ENCODE measurements at regions not wholly inside any gene's neighbourhood (a gene's known extent, or its start where the extent isn't known, plus 50 kb on each side); places are given as distances from the start of the nearest gene placed in this dataset.

- no peaks in the 10 kb centered on the region for H3K36me3 ChIP-seq
- DNase-seq (ENCODE audit: low spot score) (no peak), ATAC-seq (ENCODE audit: insufficient number of reproducible peaks, low FRiP score, low read depth) (no peak)
- no peak overlapping the region for H3K27ac ChIP-seq
- H3K27me3 ChIP-seq (replicated peaks; ENCODE audit: insufficient read depth) = no peaks in the 10 kb centered on the region
- H3K9me3 ChIP-seq = no peaks in the 10 kb centered on the region
- TF ChIP-seq CTCF (IDR thresholded peaks at IDR 0.05) = no peak
- H3K4me3 ChIP-seq = no peak overlapping the region
- H3K4me1 ChIP-seq (ENCODE audit: control insufficient read depth in 1 of 2, low read depth in 2 of 2) = no peaks in the 10 kb centered on the region
Observed at GRCh38 chr3:120524171-120524923, 71.8 kb upstream of the NDUFB4 start.

GRCh38 chr3:120516136-120516535, 65.3 kb upstream of the FSTL1 start:
- DNase-seq (ENCODE audit: low spot score) (no peak), ATAC-seq (ENCODE audit: insufficient number of reproducible peaks, low FRiP score, low read depth) (no peak)
- no peaks in the 10 kb centered on the region for H3K4me1 ChIP-seq (ENCODE audit: control insufficient read depth in 1 of 2, low read depth in 2 of 2)
- no peaks in the 10 kb centered on the region for H3K9me3 ChIP-seq
- H3K4me3 ChIP-seq = no peak overlapping the region
- H3K27ac ChIP-seq = no peak overlapping the region
- TF ChIP-seq CTCF (IDR thresholded peaks at IDR 0.05) = no peak
- H3K36me3 ChIP-seq = no peaks in the 10 kb centered on the region
- H3K27me3 ChIP-seq (replicated peaks; ENCODE audit: insufficient read depth) = no peaks in the 10 kb centered on the region

GRCh38 chr3:120512655-120513054, 61.9 kb upstream of the FSTL1 start:
- DNase-seq (ENCODE audit: low spot score) = no peak
- Histone ChIP-seq H3K4me3 (no peak overlapping the region), H3K36me3 (no peaks in the 10 kb centered on the region), H3K4me1 (ENCODE audit: control insufficient read depth in 1 of 2, low read depth in 2 of 2) (no peaks in the 10 kb centered on the region), H3K9me3 (no peaks in the 10 kb centered on the region), H3K27me3 (replicated peaks; ENCODE audit: insufficient read depth) (no peaks in the 10 kb centered on the region), H3K27ac (no peak overlapping the region)
- TF ChIP-seq CTCF (IDR thresholded peaks at IDR 0.05) = no peak
- ATAC-seq (ENCODE audit: insufficient number of reproducible peaks, low FRiP score, low read depth) = no peak

- Histone ChIP-seq H3K36me3 (no peaks in the 10 kb centered on the region), H3K4me3 (peak overlapping the region; percentile 13), H3K27ac (no peak overlapping the region), H3K4me1 (ENCODE audit: control insufficient read depth in 1 of 2, low read depth in 2 of 2) (peaks cover 13 to 22% of the 10 kb centered on the region in 2 donors), H3K27me3 (replicated peaks; ENCODE audit: insufficient read depth) (no peaks in the 10 kb centered on the region), H3K9me3 (no peaks in the 10 kb centered on the region)
- TF ChIP-seq CTCF (IDR thresholded peaks at IDR 0.05) = peak; percentile 70
- ATAC-seq (ENCODE audit: insufficient number of reproducible peaks, low FRiP score, low read depth) (no peak), DNase-seq (ENCODE audit: low spot score) (no peak)
Observed at GRCh38 chr3:120506828-120507774, 56.3 kb upstream of the FSTL1 start.
